GM12891 (cell line): ENCODE measurements at regions not wholly inside any gene's neighbourhood (a gene's known extent, or its start where the extent isn't known, plus 50 kb on each side); places are given as distances from the start of the nearest gene placed in this dataset.

ENCODE experiments used
- PAX5 ChIP-seq: IDR thresholded peaks from 2 replicates; pipeline ENCODE4 v1.6.1; 2011; ENCODE audit warnings: low read length, moderate library complexity, mild to moderate bottlenecking; ENCODE audit not compliant: insufficient read depth, severe bottlenecking
- POLR2A ChIP-seq: IDR thresholded peaks from 2 replicates; pipeline ENCODE4 v1.6.1; 2011; ENCODE audit warnings: low read depth, low read length, control low read depth

DNA sequence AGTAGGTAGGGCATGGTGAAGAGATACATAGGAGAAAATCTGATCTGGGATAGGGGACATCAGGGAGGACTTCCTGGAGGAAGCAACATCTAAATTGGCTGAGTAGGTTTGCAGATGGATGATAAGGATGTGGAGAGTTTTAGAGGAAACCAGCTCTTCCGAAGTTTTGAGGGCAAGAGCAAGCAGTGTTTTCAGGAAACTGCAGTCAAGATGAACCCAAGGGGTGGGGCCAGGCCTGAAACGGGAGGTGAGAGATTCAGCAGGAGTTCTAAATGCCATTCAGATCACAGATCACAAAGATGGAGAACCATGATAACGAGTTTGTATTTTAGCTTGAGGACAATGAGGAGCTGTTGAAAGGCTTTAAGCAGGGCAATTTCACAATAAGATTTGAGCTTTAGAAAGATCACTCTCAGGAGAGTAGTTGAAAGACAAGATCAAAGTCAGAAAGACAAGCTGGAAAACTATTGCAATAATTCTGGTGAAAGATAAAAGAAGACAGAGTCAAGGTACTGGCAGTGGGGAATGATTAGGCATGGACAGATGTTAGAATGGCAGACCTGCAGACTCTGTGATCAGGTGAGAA lies 70.1 kb upstream of the PLXNC1 start:
- TF ChIP-seq POLR2A (no peak), PAX5 (no peak)
